ENCODE measurements at regions not wholly inside any gene's neighbourhood (a gene's known extent, or its start where the extent isn't known, plus 50 kb on each side); places are given as distances from the start of the nearest gene placed in this dataset.

- TF ChIP-seq CTCF (IDR thresholded peaks at IDR 0.05 in 8 of 11, conservative IDR thresholded peaks at IDR 0.05 in 3 of 11) (no peak), POLR2AphosphoS5 (IDR thresholded peaks at IDR 0.05) (peak in 2 of 3 donors; percentile 72 to 78), POLR2A (IDR thresholded peaks at IDR 0.05) (no peak)
Observed at GRCh38 chr7:431658-432111, 88.0 kb downstream of the PDGFA start.
